ENCODE measurements at regions not wholly inside any gene's neighbourhood (a gene's known extent, or its start where the extent isn't known, plus 50 kb on each side); places are given as distances from the start of the nearest gene placed in this dataset.
A peak's percentile ranks its signal among the peaks of the same experiment; 100 is the strongest.

- Histone ChIP-seq H3K4me3 (ENCODE audit: low read depth, low read length) (no peak overlapping the region), H3K14ac (ENCODE audit: low read length) (no peak overlapping the region), H3K79me1 (ENCODE audit: low read length) (no peaks in the 10 kb centered on the region), H2AK5ac (ENCODE audit: low read length) (no peak overlapping the region), H2BK12ac (ENCODE audit: low read length) (no peak overlapping the region), H4K91ac (ENCODE audit: low read depth, low read length) (no peak overlapping the region), H3K27ac (ENCODE audit: low read depth, low read length) (no peak overlapping the region), H3K9me3 (ENCODE audit: insufficient read depth, low read depth, low read length) (peaks cover 2% of the 10 kb centered on the region), H3K79me2 (ENCODE audit: control insufficient read depth, insufficient read depth, low read length, poor library complexity) (no peaks in the 10 kb centered on the region), H3K4ac (ENCODE audit: low read depth, low read length) (no peak overlapping the region), H4K8ac (ENCODE audit: low read depth, low read length) (no peak overlapping the region), H4K12ac (ENCODE audit: low read depth, low read length) (no peak overlapping the region), H3K4me2 (ENCODE audit: low read length) (no peak overlapping the region), H3K4me1 (ENCODE audit: control insufficient read depth in 1 of 2, insufficient read depth in 2 of 2, low read length in 2 of 2) (no peaks in the 10 kb centered on the region), H2BK120ac (ENCODE audit: insufficient read depth, low read length, poor library complexity) (no peak overlapping the region), H3K18ac (ENCODE audit: low read length) (no peak overlapping the region), H3K36me3 (ENCODE audit: control insufficient read depth in 1 of 2, insufficient read depth in 2 of 2, low read length in 2 of 2) (peaks cover 0 to 4% of the 10 kb centered on the region in 2 experiments), H2BK5ac (ENCODE audit: low read depth, low read length, poor library complexity) (no peak overlapping the region), H3K27me3 (ENCODE audit: insufficient read depth, low read length) (no peaks in the 10 kb centered on the region), H2AFZ (ENCODE audit: insufficient read depth, low read length, poor library complexity) (no peak overlapping the region), H3K9ac (ENCODE audit: low read length) (no peak overlapping the region), H3K23ac (ENCODE audit: low read length) (no peak overlapping the region)
- DNase-seq: no peak
- no CpG with 5 or more reads among the region's 5 CpGs for WGBS (ENCODE audit: extremely low coverage, insufficient coverage, insufficient read length)
These were observed 950.1 kb upstream of the CTNND2 start for GRCh38 chr5:12854386-12854785.

GRCh38 chr5:12851761-12852160, 947.5 kb upstream of the CTNND2 start:
- DNase-seq: no peak
- Histone ChIP-seq H3K4me1 (ENCODE audit: control insufficient read depth in 1 of 2, insufficient read depth in 2 of 2, low read length in 2 of 2) (no peaks in the 10 kb centered on the region), H2BK120ac (ENCODE audit: insufficient read depth, low read length, poor library complexity) (no peak overlapping the region), H3K4me2 (ENCODE audit: low read length) (no peak overlapping the region), H2AFZ (ENCODE audit: insufficient read depth, low read length, poor library complexity) (no peak overlapping the region), H3K23ac (ENCODE audit: low read length) (no peak overlapping the region), H3K4ac (ENCODE audit: low read depth, low read length) (no peak overlapping the region), H3K4me3 (ENCODE audit: low read depth, low read length) (no peak overlapping the region), H3K9ac (ENCODE audit: low read length) (no peak overlapping the region), H3K36me3 (ENCODE audit: control insufficient read depth in 1 of 2, insufficient read depth in 2 of 2, low read length in 2 of 2) (no peaks in the 10 kb centered on the region), H3K18ac (ENCODE audit: low read length) (no peak overlapping the region), H2BK12ac (ENCODE audit: low read length) (no peak overlapping the region), H3K14ac (ENCODE audit: low read length) (no peak overlapping the region), H3K27me3 (ENCODE audit: insufficient read depth, low read length) (no peaks in the 10 kb centered on the region), H3K79me1 (ENCODE audit: low read length) (no peaks in the 10 kb centered on the region), H3K9me3 (ENCODE audit: insufficient read depth, low read depth, low read length) (no peaks in the 10 kb centered on the region), H4K12ac (ENCODE audit: low read depth, low read length) (no peak overlapping the region), H2BK5ac (ENCODE audit: low read depth, low read length, poor library complexity) (no peak overlapping the region), H4K91ac (ENCODE audit: low read depth, low read length) (no peak overlapping the region), H3K79me2 (ENCODE audit: control insufficient read depth, insufficient read depth, low read length, poor library complexity) (no peaks in the 10 kb centered on the region), H3K27ac (ENCODE audit: low read depth, low read length) (no peak overlapping the region), H4K8ac (ENCODE audit: low read depth, low read length) (no peak overlapping the region), H2AK5ac (ENCODE audit: low read length) (no peak overlapping the region)
- WGBS (ENCODE audit: extremely low coverage, insufficient coverage, insufficient read length): no CpG with 5 or more reads among the region's 5 CpGs

DNA sequence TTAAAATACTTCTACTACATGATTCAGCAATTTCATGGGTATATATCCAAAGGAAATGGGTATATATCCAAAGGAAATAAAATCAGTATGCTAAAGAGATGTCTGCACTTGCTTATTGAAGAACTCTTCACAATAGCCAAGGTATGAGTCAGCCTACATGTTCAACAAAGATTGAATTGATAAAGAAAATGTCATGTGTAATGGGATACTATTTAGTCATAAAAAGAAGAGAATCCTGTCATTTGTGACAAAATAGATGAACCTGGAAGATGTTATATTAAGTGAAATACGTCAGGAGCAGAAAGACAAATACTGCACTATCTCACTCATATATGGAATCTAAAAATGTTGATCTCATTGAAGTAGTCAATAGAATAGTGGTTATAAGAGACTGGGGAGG, 944.5 kb upstream of the CTNND2 start:
- Histone ChIP-seq H3K9me3 (ENCODE audit: insufficient read depth, low read depth, low read length) (no peaks in the 10 kb centered on the region), H2AK5ac (ENCODE audit: low read length) (no peak overlapping the region), H3K36me3 (ENCODE audit: control insufficient read depth in 1 of 2, insufficient read depth in 2 of 2, low read length in 2 of 2) (no peaks in the 10 kb centered on the region), H3K4me3 (ENCODE audit: low read depth, low read length) (no peak overlapping the region), H3K27ac (ENCODE audit: low read depth, low read length) (no peak overlapping the region), H4K8ac (ENCODE audit: low read depth, low read length) (no peak overlapping the region), H2BK5ac (ENCODE audit: low read depth, low read length, poor library complexity) (no peak overlapping the region), H2BK12ac (ENCODE audit: low read length) (no peak overlapping the region), H3K18ac (ENCODE audit: low read length) (no peak overlapping the region), H3K4ac (ENCODE audit: low read depth, low read length) (no peak overlapping the region), H3K4me1 (ENCODE audit: control insufficient read depth in 1 of 2, insufficient read depth in 2 of 2, low read length in 2 of 2) (no peaks in the 10 kb centered on the region), H2AFZ (ENCODE audit: insufficient read depth, low read length, poor library complexity) (no peak overlapping the region), H3K79me1 (ENCODE audit: low read length) (no peaks in the 10 kb centered on the region), H3K14ac (ENCODE audit: low read length) (no peak overlapping the region), H4K91ac (ENCODE audit: low read depth, low read length) (no peak overlapping the region), H3K23ac (ENCODE audit: low read length) (no peak overlapping the region), H3K79me2 (ENCODE audit: control insufficient read depth, insufficient read depth, low read length, poor library complexity) (no peaks in the 10 kb centered on the region), H2BK120ac (ENCODE audit: insufficient read depth, low read length, poor library complexity) (no peak overlapping the region), H4K12ac (ENCODE audit: low read depth, low read length) (no peak overlapping the region), H3K9ac (ENCODE audit: low read length) (no peak overlapping the region), H3K27me3 (ENCODE audit: insufficient read depth, low read length) (no peaks in the 10 kb centered on the region), H3K4me2 (ENCODE audit: low read length) (no peak overlapping the region)
- no CpG with 5 or more reads among the region's 1 CpG for WGBS (ENCODE audit: extremely low coverage, insufficient coverage, insufficient read length)
- DNase-seq: peak in 1 of 2 donors; percentile 18

- H3K79me2 ChIP-seq (ENCODE audit: control insufficient read depth, insufficient read depth, low read length, poor library complexity): no peaks in the 10 kb centered on the region
- no CpG with 5 or more reads among the region's 5 CpGs for WGBS (ENCODE audit: extremely low coverage, insufficient coverage, insufficient read length)
- H2BK5ac ChIP-seq (ENCODE audit: low read depth, low read length, poor library complexity): no peak overlapping the region
- H3K14ac ChIP-seq (ENCODE audit: low read length): no peak overlapping the region
- no peak overlapping the region for H4K12ac ChIP-seq (ENCODE audit: low read depth, low read length)
- H4K91ac ChIP-seq (ENCODE audit: low read depth, low read length): no peak overlapping the region
- no peak overlapping the region for H2BK120ac ChIP-seq (ENCODE audit: insufficient read depth, low read length, poor library complexity)
- no peak overlapping the region for H3K27ac ChIP-seq (ENCODE audit: low read depth, low read length)
- no peak for DNase-seq
- no peak overlapping the region for H4K8ac ChIP-seq (ENCODE audit: low read depth, low read length)
- H3K4me2 ChIP-seq (ENCODE audit: low read length): no peak overlapping the region
- no peak overlapping the region for H3K23ac ChIP-seq (ENCODE audit: low read length)
- no peaks in the 10 kb centered on the region for H3K4me1 ChIP-seq (ENCODE audit: control insufficient read depth in 1 of 2, insufficient read depth in 2 of 2, low read length in 2 of 2)
- H3K4me3 ChIP-seq (ENCODE audit: low read depth, low read length): no peak overlapping the region
- H3K36me3 ChIP-seq (ENCODE audit: control insufficient read depth in 1 of 2, insufficient read depth in 2 of 2, low read length in 2 of 2): no peaks in the 10 kb centered on the region
- H2BK12ac ChIP-seq (ENCODE audit: low read length): no peak overlapping the region
- no peak overlapping the region for H3K18ac ChIP-seq (ENCODE audit: low read length)
- H2AFZ ChIP-seq (ENCODE audit: insufficient read depth, low read length, poor library complexity): no peak overlapping the region
- no peaks in the 10 kb centered on the region for H3K9me3 ChIP-seq (ENCODE audit: insufficient read depth, low read depth, low read length)
- H2AK5ac ChIP-seq (ENCODE audit: low read length): no peak overlapping the region
- no peaks in the 10 kb centered on the region for H3K79me1 ChIP-seq (ENCODE audit: low read length)
- H3K27me3 ChIP-seq (ENCODE audit: insufficient read depth, low read length): no peaks in the 10 kb centered on the region
- H3K9ac ChIP-seq (ENCODE audit: low read length): peak overlapping the region; percentile 66
- H3K4ac ChIP-seq (ENCODE audit: low read depth, low read length): no peak overlapping the region
These were observed 941.4 kb upstream of the CTNND2 start for GRCh38 chr5:12845549-12846159.

Data from trophoblast cell (in vitro differentiated cells and primary cell).